Liver (tissue), 3 donors: ENCODE measurements at regions not wholly inside any gene's neighbourhood (a gene's known extent, or its start where the extent isn't known, plus 50 kb on each side); places are given as distances from the start of the nearest gene placed in this dataset.
"Not testable (repeated sequence)": the region's sequence is repeated elsewhere in the genome, so short reads cannot be mapped to it uniquely, and the experiment has no call there.

Experiments
- CTCF ChIP-seq: fragments of 150-350 bp; IDR thresholded peaks from 2 replicates; pipeline ENCODE4 v1.5.1; 2017; ENCODE audit warnings: improper control_type of control experiment, low read depth, low read length; ENCODE audit not compliant: missing input control
- JUND ChIP-seq, 2 donors: IDR thresholded peaks; 2 replicates each; pipeline ENCODE4 v1.6.1; 2016; ENCODE audit warnings: antibody characterized with exemption in 2 of 2
- MAX ChIP-seq: IDR thresholded peaks from 2 replicates; pipeline ENCODE4 v1.6.1; 2016; ENCODE audit warnings: antibody characterized with exemption
- NR2F2 ChIP-seq: IDR thresholded peaks from 2 replicates; pipeline ENCODE4 v1.6.1; 2016; ENCODE audit warnings: antibody characterized with exemption
- RAD21 ChIP-seq, 2 donors: IDR thresholded peaks; 2 replicates each; pipeline ENCODE4 v1.6.1; 2016; ENCODE audit warnings: antibody characterized with exemption in 2 of 2, mild to moderate bottlenecking in 2 of 2
- REST ChIP-seq: IDR thresholded peaks from 2 replicates; pipeline ENCODE4 v1.6.1; 2016; ENCODE audit warnings: antibody characterized with exemption, mild to moderate bottlenecking
- SP1 ChIP-seq: IDR thresholded peaks from 2 replicates; pipeline ENCODE4 v1.6.1; 2018; ENCODE audit warnings: antibody characterized with exemption, mild to moderate bottlenecking
- YY1 ChIP-seq: IDR thresholded peaks from 2 replicates; pipeline ENCODE4 v1.6.1; 2016; ENCODE audit warnings: antibody characterized with exemption, mild to moderate bottlenecking
- donor health status: healthy.
- donor health status: healthy.

- not testable (repeated sequence) for TF ChIP-seq CTCF; REST; MAX; YY1; RAD21 (IDR thresholded peaks at IDR 0.05); NR2F2; SP1; JUND (IDR thresholded peaks at IDR 0.05)
These were observed 168.0 kb upstream of the SRD5A2 start for GRCh38 chr2:31748746-31749145.
